ENCODE measurements at regions not wholly inside any gene's neighbourhood (a gene's known extent, or its start where the extent isn't known, plus 50 kb on each side); places are given as distances from the start of the nearest gene placed in this dataset.
"Not testable (repeated sequence)": the region's sequence is repeated elsewhere in the genome, so short reads cannot be mapped to it uniquely, and the experiment has no call there.

DNA sequence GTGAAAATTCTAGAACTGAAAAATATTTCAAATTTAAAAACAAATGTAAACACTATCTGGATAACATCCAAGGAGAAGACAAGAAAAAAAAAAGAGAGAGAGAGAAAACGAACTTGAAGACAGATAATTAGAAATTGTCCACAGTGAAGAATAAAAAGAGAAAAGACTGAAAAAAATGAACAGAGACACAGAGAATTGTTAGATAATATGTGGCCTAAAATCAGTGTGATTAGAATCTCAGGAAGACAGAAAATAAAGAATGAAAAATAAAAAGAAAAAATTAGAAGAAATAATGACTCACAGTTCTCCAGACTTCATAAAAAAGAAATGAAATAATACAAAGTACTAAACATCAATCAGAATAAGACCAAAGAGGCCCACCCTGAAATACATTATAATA, 1209.3 kb downstream of the FSCB start:
- no peaks in the 10 kb centered on the region for H3K79me2 ChIP-seq (ENCODE audit: insufficient read depth, low read depth)
- TF ChIP-seq, protein P1, sequence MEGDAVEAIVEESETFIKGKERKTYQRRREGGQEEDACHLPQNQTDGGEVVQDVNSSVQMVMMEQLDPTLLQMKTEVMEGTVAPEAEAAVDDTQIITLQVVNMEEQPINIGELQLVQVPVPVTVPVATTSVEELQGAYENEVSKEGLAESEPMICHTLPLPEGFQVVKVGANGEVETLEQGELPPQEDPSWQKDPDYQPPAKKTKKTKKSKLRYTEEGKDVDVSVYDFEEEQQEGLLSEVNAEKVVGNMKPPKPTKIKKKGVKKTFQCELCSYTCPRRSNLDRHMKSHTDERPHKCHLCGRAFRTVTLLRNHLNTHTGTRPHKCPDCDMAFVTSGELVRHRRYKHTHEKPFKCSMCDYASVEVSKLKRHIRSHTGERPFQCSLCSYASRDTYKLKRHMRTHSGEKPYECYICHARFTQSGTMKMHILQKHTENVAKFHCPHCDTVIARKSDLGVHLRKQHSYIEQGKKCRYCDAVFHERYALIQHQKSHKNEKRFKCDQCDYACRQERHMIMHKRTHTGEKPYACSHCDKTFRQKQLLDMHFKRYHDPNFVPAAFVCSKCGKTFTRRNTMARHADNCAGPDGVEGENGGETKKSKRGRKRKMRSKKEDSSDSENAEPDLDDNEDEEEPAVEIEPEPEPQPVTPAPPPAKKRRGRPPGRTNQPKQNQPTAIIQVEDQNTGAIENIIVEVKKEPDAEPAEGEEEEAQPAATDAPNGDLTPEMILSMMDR (conservative IDR thresholded peaks at IDR 0.05; ENCODE audit: low read depth, low read length), result no peak
- no peak overlapping the region for H3K27ac ChIP-seq
- H3K4me2 ChIP-seq, result no peak overlapping the region
- no peaks in the 10 kb centered on the region for H3K4me1 ChIP-seq (ENCODE audit: low read depth, poor library complexity, severe bottlenecking)
- H2AFZ ChIP-seq (ENCODE audit: low read depth), result no peak overlapping the region
- no peaks in the 10 kb centered on the region for H3K27me3 ChIP-seq (ENCODE audit: insufficient read depth, low read depth)
- no peaks in the 10 kb centered on the region for H3K36me3 ChIP-seq (ENCODE audit: insufficient read depth)
- no peak overlapping the region for H3K9ac ChIP-seq
- no peak overlapping the region for H3K4me3 ChIP-seq (IDR thresholded peaks at IDR 0.05; ENCODE audit: insufficient read depth, low read depth, low read length)
- H4K20me1 ChIP-seq (ENCODE audit: insufficient read depth), result no peaks in the 10 kb centered on the region

DNA sequence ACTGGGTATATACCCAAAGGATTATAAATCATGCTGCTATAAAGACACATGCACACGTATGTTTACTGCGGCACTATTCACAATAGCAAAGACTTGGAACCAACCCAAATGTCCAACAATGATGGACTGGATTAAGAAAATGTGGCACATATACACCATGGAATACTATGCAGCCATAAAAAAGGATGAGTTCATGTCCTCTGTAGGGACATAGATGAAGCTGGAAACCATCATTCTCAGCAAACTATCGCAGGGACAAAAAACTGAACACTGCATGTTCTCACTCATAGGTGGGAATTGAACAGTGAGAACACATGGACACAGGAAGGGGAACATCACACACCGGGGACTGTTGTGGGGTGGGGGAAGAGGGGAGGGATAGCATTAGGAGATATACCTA, 1211.0 kb downstream of the FSCB start:
- not testable (repeated sequence) for H4K20me1 ChIP-seq (ENCODE audit: insufficient read depth); H3K4me3 ChIP-seq (IDR thresholded peaks at IDR 0.05; ENCODE audit: insufficient read depth, low read depth, low read length); H3K4me2 ChIP-seq; H3K27ac ChIP-seq; H3K4me1 ChIP-seq (ENCODE audit: low read depth, poor library complexity, severe bottlenecking); H3K27me3 ChIP-seq (ENCODE audit: insufficient read depth, low read depth); H2AFZ ChIP-seq (ENCODE audit: low read depth); H3K9ac ChIP-seq; H3K36me3 ChIP-seq (ENCODE audit: insufficient read depth); H3K79me2 ChIP-seq (ENCODE audit: insufficient read depth, low read depth)

- Histone ChIP-seq H3K4me1 (ENCODE audit: low read depth, poor library complexity, severe bottlenecking) (no peaks in the 10 kb centered on the region), H3K9ac (no peak overlapping the region), H3K4me3 (IDR thresholded peaks at IDR 0.05; ENCODE audit: insufficient read depth, low read depth, low read length) (no peak overlapping the region), H3K27ac (no peak overlapping the region), H3K4me2 (no peak overlapping the region), H3K27me3 (ENCODE audit: insufficient read depth, low read depth) (no peaks in the 10 kb centered on the region), H3K79me2 (ENCODE audit: insufficient read depth, low read depth) (no peaks in the 10 kb centered on the region), H2AFZ (ENCODE audit: low read depth) (no peak overlapping the region), H4K20me1 (ENCODE audit: insufficient read depth) (no peaks in the 10 kb centered on the region), H3K36me3 (ENCODE audit: insufficient read depth) (no peaks in the 10 kb centered on the region)
- TF ChIP-seq, protein P1 (conservative IDR thresholded peaks at IDR 0.05; ENCODE audit: low read depth, low read length), result no peak
Measured at GRCh38 chr14:43285575-43285974, 1221.5 kb downstream of the FSCB start.

DNA sequence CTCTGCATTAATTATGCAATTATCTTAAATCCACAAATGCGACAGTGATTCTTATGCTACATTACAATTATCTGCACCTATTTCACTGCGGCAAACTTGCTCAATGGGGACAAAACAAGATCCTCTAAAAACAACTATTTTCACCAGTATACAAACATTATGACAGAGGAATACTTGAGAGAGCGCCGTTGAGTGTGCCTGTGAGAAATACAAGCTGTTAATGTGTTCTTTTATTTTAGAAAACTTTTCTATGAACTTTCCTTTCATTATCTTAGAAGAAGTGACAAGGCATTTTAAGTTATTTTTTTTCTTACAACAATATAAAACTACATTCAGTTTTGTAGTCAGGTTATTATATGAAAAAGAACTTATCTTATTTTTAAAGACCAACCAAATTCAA, 1247.0 kb downstream of the FSCB start:
- Histone ChIP-seq H2AFZ (ENCODE audit: low read depth) (no peak overlapping the region), H3K27me3 (ENCODE audit: insufficient read depth, low read depth) (no peaks in the 10 kb centered on the region), H4K20me1 (ENCODE audit: insufficient read depth) (no peaks in the 10 kb centered on the region), H3K27ac (no peak overlapping the region), H3K4me3 (IDR thresholded peaks at IDR 0.05; ENCODE audit: insufficient read depth, low read depth, low read length) (no peak overlapping the region), H3K9ac (no peak overlapping the region), H3K4me1 (ENCODE audit: low read depth, poor library complexity, severe bottlenecking) (no peaks in the 10 kb centered on the region), H3K36me3 (ENCODE audit: insufficient read depth) (no peaks in the 10 kb centered on the region), H3K79me2 (ENCODE audit: insufficient read depth, low read depth) (no peaks in the 10 kb centered on the region), H3K4me2 (no peak overlapping the region)
- TF ChIP-seq, protein P1 (conservative IDR thresholded peaks at IDR 0.05; ENCODE audit: low read depth, low read length), result no peak

- no peaks in the 10 kb centered on the region for H3K36me3 ChIP-seq (ENCODE audit: insufficient read depth)
- no peaks in the 10 kb centered on the region for H3K79me2 ChIP-seq (ENCODE audit: insufficient read depth, low read depth)
- H3K4me3 ChIP-seq (IDR thresholded peaks at IDR 0.05; ENCODE audit: insufficient read depth, low read depth, low read length), result no peak overlapping the region
- TF ChIP-seq, protein P1 (conservative IDR thresholded peaks at IDR 0.05; ENCODE audit: low read depth, low read length), result no peak
- no peak overlapping the region for H3K27ac ChIP-seq
- no peak overlapping the region for H3K4me2 ChIP-seq
- H4K20me1 ChIP-seq (ENCODE audit: insufficient read depth), result no peaks in the 10 kb centered on the region
- no peaks in the 10 kb centered on the region for H3K4me1 ChIP-seq (ENCODE audit: low read depth, poor library complexity, severe bottlenecking)
- no peak overlapping the region for H3K9ac ChIP-seq
- no peaks in the 10 kb centered on the region for H3K27me3 ChIP-seq (ENCODE audit: insufficient read depth, low read depth)
- H2AFZ ChIP-seq (ENCODE audit: low read depth), result no peak overlapping the region
Measured at GRCh38 chr14:43258396-43258795, 1248.7 kb downstream of the FSCB start.

DNA sequence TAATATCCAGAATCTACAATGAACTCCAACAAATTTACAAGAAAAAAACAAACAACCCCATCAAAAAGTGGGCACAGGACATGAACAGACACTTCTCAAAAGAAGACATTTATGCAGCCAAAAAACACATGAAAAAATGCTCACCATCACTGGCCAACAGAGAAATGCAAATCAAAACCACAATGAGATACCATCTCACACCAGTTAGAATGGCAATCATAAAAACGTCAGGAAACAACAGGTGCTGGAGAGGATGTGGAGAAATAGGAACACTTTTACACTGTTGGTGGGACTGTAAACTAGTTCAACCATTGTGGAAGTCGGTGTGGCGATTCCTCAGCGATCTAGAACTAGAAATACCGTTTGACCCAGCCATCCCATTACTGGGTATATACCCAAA, 1250.1 kb downstream of the FSCB start:
- not testable (repeated sequence) for H2AFZ ChIP-seq (ENCODE audit: low read depth); H3K27ac ChIP-seq; H3K4me1 ChIP-seq (ENCODE audit: low read depth, poor library complexity, severe bottlenecking); H3K27me3 ChIP-seq (ENCODE audit: insufficient read depth, low read depth); H3K4me3 ChIP-seq (IDR thresholded peaks at IDR 0.05; ENCODE audit: insufficient read depth, low read depth, low read length); H3K79me2 ChIP-seq (ENCODE audit: insufficient read depth, low read depth); H3K9ac ChIP-seq; H3K36me3 ChIP-seq (ENCODE audit: insufficient read depth); H3K4me2 ChIP-seq; H4K20me1 ChIP-seq (ENCODE audit: insufficient read depth)

Measured in KMS-11 (cell line).